SK-N-SH treated with all-trans-retinoic acid at 6 μM for 48 hours (cell line): ENCODE measurements at regions not wholly inside any gene's neighbourhood (a gene's known extent, or its start where the extent isn't known, plus 50 kb on each side); places are given as distances from the start of the nearest gene placed in this dataset.

Source experiments
- ATAC-seq: fragments of 200-7000 bp; cut with Tn5 transposase; 3 replicates; pipeline ENCODE4 v1.9.1; 2020; ENCODE audit warnings: mild to moderate bottlenecking, moderate library complexity
- ARNTL ChIP-seq: fragments of 450-650 bp; formaldehyde crosslinking; IDR thresholded peaks from 2 replicates; pipeline ENCODE4 v1.5.0; 2020; ENCODE audit warnings: low read depth, mild to moderate bottlenecking, moderate library complexity, borderline replicate concordance
- BACH2 ChIP-seq: fragments of 250-450 bp; sonication (Bioruptor Pico); IDR thresholded peaks from 2 replicates; pipeline ENCODE4 v1.9.0; 2021; ENCODE audit warnings: mild to moderate bottlenecking, borderline replicate concordance
- CSDC2 ChIP-seq: fragments of 250-450 bp; sonication (Bioruptor Pico); IDR thresholded peaks from 2 replicates; pipeline ENCODE4 v1.5.0; 2020; ENCODE audit warnings: mild to moderate bottlenecking, moderate library complexity
- GLIS3 ChIP-seq: fragments of 250-450 bp; sonication (Bioruptor Pico); IDR thresholded peaks from 2 replicates; pipeline ENCODE4 v1.5.0; 2020; ENCODE audit warnings: mild to moderate bottlenecking, moderate library complexity
- OSR1 ChIP-seq: fragments of 250-450 bp; sonication (Bioruptor Pico); IDR thresholded peaks from 2 replicates; pipeline ENCODE4 v1.8.0; 2022; ENCODE audit warnings: moderate library complexity, mild to moderate bottlenecking, inconsistent platforms
- RARB ChIP-seq: fragments of 250-450 bp; sonication (Bioruptor Pico); IDR thresholded peaks from 2 replicates; pipeline ENCODE4 v1.8.0; 2021; ENCODE audit warnings: mild to moderate bottlenecking, moderate library complexity
- SNAI2 ChIP-seq: fragments of 250-450 bp; sonication (Bioruptor Pico); IDR thresholded peaks from 2 replicates; pipeline ENCODE4 v1.5.0; 2020; ENCODE audit warnings: mild to moderate bottlenecking, moderate library complexity
- TCF4 ChIP-seq: fragments of 250-450 bp; sonication (Bioruptor Pico); IDR thresholded peaks from 2 replicates; pipeline ENCODE4 v1.8.0; 2021; ENCODE audit warnings: mild to moderate bottlenecking, moderate library complexity, borderline replicate concordance
- TOX ChIP-seq: fragments of 250-450 bp; sonication (Bioruptor Pico); IDR thresholded peaks from 2 replicates; pipeline ENCODE4 v1.8.0; 2021; ENCODE audit warnings: mild to moderate bottlenecking, moderate library complexity, borderline replicate concordance
- ZFP30 ChIP-seq: fragments of 450-650 bp; formaldehyde crosslinking; IDR thresholded peaks from 2 replicates; pipeline ENCODE4 v1.5.0; 2022; ENCODE audit warnings: mild to moderate bottlenecking, moderate library complexity
- ZNF70 ChIP-seq: fragments of 450-650 bp; formaldehyde crosslinking; IDR thresholded peaks from 2 replicates; pipeline ENCODE4 v1.5.0; 2020; ENCODE audit warnings: mild to moderate bottlenecking, moderate library complexity
- ZNF8 ChIP-seq: fragments of 450-650 bp; formaldehyde crosslinking; IDR thresholded peaks from 2 replicates; pipeline ENCODE4 v1.5.0; 2020; ENCODE audit warnings: mild to moderate bottlenecking, moderate library complexity
- TF ChIP-seq, protein P1 (sequence below): fragments of 250-450 bp; sonication (Bioruptor Pico); IDR thresholded peaks from 2 replicates; pipeline ENCODE4 v1.5.1; 2021; ENCODE audit warnings: mild to moderate bottlenecking, moderate library complexity
- TF ChIP-seq, protein P2 (sequence below): fragments of 250-450 bp; sonication (Bioruptor Pico); IDR thresholded peaks from 2 replicates; pipeline ENCODE4 v1.8.0; 2020; ENCODE audit warnings: mild to moderate bottlenecking, moderate library complexity, borderline replicate concordance
- TF ChIP-seq, protein P3 (sequence below): fragments of 250-450 bp; sonication (Bioruptor Pico); IDR thresholded peaks from 2 replicates; pipeline ENCODE4 v1.5.0; 2020; ENCODE audit warnings: mild to moderate bottlenecking, moderate library complexity
- TF ChIP-seq, protein P4 (sequence below): fragments of 250-450 bp; sonication (Bioruptor Pico); IDR thresholded peaks from 2 replicates; pipeline ENCODE4 v1.5.1; 2020; ENCODE audit warnings: low read depth, mild to moderate bottlenecking, moderate library complexity

DNA sequence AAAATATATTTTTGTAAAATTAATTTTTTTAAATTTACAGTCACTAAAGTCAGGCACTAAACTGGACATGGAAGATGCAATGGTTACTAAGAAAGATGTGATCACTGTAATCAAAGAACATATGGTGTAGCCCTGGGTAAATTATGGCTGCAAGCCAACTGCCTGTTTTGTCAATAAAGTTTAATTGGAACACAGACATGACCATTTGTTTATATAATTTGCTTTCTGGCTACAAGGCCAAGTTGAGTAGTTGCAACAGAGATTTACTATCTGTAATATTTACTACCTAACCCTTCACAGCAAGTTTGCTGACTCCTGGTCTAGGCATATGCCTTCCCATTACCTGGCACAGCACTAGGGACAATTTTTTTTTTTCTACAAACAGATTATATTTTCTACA is 448.9 kb downstream of the ADRA2A start (continued):
- no peak for TF ChIP-seq ZNF8 (CRISPR knock-in tag)
- TF ChIP-seq GLIS3 (CRISPR knock-in tag): no peak

DNA sequence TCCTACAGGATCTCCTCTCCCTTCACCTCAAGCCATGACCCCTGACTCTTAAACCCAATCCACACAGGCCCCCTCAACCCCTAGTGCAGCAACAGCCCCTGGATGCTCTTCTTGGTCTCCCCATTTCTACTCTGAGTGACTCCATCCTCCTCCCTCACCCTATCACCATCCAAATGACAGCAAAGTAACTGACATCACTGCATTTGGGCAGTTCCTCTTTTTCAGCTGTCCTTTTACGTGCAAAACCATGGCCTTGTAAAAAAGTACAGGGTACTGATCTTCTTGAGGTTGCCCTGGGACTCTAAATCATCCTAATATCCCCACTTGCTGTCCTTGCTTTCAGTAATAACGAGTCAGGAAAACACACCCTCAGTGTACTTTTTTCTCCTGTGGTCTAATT is 454.9 kb downstream of the ADRA2A start:
- no peak for ATAC-seq
- no peak for TF ChIP-seq ZNF8 (CRISPR knock-in tag)
- no peak for TF ChIP-seq OSR1 (CRISPR knock-in tag)
- TF ChIP-seq, protein P1, sequence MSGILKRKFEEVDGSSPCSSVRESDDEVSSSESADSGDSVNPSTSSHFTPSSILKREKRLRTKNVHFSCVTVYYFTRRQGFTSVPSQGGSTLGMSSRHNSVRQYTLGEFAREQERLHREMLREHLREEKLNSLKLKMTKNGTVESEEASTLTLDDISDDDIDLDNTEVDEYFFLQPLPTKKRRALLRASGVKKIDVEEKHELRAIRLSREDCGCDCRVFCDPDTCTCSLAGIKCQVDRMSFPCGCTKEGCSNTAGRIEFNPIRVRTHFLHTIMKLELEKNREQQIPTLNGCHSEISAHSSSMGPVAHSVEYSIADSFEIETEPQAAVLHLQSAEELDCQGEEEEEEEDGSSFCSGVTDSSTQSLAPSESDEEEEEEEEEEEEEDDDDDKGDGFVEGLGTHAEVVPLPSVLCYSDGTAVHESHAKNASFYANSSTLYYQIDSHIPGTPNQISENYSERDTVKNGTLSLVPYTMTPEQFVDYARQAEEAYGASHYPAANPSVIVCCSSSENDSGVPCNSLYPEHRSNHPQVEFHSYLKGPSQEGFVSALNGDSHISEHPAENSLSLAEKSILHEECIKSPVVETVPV (CRISPR knock-in tag): no peak
- no peak for TF ChIP-seq TOX (CRISPR knock-in tag)
- TF ChIP-seq, protein P2, sequence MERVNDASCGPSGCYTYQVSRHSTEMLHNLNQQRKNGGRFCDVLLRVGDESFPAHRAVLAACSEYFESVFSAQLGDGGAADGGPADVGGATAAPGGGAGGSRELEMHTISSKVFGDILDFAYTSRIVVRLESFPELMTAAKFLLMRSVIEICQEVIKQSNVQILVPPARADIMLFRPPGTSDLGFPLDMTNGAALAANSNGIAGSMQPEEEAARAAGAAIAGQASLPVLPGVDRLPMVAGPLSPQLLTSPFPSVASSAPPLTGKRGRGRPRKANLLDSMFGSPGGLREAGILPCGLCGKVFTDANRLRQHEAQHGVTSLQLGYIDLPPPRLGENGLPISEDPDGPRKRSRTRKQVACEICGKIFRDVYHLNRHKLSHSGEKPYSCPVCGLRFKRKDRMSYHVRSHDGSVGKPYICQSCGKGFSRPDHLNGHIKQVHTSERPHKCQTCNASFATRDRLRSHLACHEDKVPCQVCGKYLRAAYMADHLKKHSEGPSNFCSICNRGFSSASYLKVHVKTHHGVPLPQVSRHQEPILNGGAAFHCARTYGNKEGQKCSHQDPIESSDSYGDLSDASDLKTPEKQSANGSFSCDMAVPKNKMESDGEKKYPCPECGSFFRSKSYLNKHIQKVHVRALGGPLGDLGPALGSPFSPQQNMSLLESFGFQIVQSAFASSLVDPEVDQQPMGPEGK (CRISPR knock-in tag): no peak
- TF ChIP-seq, protein P3, sequence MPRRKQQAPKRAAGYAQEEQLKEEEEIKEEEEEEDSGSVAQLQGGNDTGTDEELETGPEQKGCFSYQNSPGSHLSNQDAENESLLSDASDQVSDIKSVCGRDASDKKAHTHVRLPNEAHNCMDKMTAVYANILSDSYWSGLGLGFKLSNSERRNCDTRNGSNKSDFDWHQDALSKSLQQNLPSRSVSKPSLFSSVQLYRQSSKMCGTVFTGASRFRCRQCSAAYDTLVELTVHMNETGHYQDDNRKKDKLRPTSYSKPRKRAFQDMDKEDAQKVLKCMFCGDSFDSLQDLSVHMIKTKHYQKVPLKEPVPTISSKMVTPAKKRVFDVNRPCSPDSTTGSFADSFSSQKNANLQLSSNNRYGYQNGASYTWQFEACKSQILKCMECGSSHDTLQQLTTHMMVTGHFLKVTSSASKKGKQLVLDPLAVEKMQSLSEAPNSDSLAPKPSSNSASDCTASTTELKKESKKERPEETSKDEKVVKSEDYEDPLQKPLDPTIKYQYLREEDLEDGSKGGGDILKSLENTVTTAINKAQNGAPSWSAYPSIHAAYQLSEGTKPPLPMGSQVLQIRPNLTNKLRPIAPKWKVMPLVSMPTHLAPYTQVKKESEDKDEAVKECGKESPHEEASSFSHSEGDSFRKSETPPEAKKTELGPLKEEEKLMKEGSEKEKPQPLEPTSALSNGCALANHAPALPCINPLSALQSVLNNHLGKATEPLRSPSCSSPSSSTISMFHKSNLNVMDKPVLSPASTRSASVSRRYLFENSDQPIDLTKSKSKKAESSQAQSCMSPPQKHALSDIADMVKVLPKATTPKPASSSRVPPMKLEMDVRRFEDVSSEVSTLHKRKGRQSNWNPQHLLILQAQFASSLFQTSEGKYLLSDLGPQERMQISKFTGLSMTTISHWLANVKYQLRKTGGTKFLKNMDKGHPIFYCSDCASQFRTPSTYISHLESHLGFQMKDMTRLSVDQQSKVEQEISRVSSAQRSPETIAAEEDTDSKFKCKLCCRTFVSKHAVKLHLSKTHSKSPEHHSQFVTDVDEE (CRISPR knock-in tag): no peak
- TF ChIP-seq, protein P4, sequence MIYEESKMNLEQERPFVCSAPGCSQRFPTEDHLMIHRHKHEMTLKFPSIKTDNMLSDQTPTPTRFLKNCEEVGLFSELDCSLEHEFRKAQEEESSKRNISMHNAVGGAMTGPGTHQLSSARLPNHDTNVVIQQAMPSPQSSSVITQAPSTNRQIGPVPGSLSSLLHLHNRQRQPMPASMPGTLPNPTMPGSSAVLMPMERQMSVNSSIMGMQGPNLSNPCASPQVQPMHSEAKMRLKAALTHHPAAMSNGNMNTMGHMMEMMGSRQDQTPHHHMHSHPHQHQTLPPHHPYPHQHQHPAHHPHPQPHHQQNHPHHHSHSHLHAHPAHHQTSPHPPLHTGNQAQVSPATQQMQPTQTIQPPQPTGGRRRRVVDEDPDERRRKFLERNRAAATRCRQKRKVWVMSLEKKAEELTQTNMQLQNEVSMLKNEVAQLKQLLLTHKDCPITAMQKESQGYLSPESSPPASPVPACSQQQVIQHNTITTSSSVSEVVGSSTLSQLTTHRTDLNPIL (CRISPR knock-in tag): no peak

DNA sequence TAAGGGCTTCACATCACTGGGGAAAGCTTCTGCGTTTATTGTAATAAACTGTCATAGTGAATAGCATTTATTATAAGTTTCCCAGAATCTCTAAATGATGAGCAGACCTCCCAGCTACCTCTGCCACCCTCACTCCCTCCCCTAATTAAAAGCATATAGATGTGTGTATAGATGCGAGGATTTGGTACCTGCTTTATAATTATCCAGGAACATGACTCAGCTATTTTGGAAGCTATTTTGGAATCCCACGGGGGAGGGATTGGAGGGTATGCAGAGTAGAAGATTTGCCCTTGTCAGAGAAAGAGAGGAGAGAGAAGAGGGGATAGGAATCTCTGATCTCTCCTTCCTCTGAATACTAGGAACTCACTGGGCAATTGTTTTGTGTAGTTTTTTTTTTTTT is 455.3 kb downstream of the ADRA2A start:
- no peak for ATAC-seq
- TF ChIP-seq ZNF8 (CRISPR knock-in tag): no peak
- TF ChIP-seq ARNTL (CRISPR knock-in tag): no peak
- TF ChIP-seq TCF4 (CRISPR knock-in tag): no peak
- TF ChIP-seq ZNF70 (CRISPR knock-in tag): no peak
- TF ChIP-seq, protein P1 (CRISPR knock-in tag): no peak
- no peak for TF ChIP-seq RARB (CRISPR knock-in tag)
- TF ChIP-seq, all 23 proteins: peak for 0

DNA sequence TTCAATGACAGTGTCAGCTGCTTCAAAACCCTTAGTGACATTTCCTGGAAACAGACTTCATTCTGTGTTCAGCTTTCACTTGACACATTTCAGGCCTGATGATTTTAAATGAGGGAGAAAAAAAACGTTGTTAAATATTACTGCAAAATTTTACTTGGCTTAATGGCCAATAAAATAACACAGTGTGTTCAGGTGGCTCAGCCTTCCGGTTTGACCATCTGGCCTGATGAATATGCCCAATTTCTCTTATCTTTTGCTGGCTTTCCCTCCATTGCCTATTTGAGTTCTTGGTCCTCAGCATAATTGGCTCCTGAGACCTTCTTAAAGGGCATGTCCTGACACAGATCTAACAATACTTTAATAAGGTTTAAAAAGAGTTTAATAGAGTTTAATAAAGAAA is 462.4 kb downstream of the ADRA2A start:
- no peak for ATAC-seq
- no peak for TF ChIP-seq ZFP30 (CRISPR knock-in tag)

DNA sequence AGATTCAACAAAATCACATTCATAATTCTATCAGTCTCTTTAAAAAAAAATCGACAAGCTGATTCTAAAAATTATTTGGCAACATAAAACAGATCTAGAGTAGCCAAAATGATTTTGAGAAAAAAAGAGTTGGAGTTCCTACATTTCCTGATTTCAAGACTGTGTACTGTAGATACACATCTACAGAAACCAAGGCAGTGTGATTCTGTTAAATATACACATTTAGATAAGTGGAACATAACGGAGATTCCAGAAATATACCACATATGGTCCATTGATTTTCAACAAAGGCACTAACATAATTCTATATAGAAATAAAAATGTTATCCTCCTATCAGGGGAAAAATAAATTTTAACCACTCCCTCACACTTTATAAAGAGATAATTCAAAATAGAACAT is 467.0 kb downstream of the ADRA2A start:
- no peak for ATAC-seq
- TF ChIP-seq ZNF8 (CRISPR knock-in tag) (no peak), CSDC2 (no peak), TOX (CRISPR knock-in tag) (no peak)

DNA sequence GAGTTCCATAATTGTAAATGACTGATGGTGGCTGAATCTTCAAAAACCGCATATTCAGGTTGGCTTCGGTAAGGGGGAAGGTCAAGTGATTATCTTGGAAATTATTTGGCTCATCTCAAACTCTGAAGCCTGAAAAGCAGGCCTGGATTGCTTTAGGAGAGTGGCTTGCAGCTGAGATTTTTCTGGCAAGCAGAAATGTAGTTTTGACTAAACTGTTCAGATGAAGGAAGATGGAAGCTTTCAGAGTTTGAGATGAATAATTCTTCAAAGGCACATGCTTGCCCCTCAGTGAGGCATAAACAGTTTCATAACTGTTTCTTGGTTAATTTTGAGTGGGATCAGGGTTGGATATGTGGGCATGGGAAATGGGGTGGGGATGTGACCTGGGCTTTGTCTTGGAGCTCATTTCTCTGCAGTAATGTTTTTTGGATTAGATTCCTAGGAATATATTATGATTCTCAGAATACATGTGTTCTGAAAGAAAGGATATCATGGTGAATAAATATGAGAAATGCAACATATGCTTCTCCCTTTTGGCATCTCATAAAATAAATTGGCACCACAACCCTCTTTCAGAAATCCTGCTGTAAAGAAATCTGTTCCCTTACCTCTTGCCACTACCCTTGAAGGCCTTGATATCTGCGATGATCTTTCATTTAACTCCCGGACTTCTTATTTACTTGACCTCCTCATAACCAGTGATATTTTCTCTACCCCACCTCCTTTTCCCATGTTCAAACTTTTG is 469.2 kb downstream of the ADRA2A start:
- no peak for ATAC-seq
- TF ChIP-seq, protein P1 (CRISPR knock-in tag): no peak
- TF ChIP-seq, protein P2 (CRISPR knock-in tag): no peak
- no peak for TF ChIP-seq BACH2
- TF ChIP-seq TOX (CRISPR knock-in tag): no peak
- TF ChIP-seq SNAI2 (CRISPR knock-in tag): no peak
